Forelimb muscle (tissue), 1 donor: ENCODE measurements at regions not wholly inside any gene's neighbourhood (a gene's known extent, or its start where the extent isn't known, plus 50 kb on each side); places are given as distances from the start of the nearest gene placed in this dataset.

ENCODE experiments used
- DNase-seq: peaks from one replicate; pipeline ENCODE4 v3.0.0-alpha.2; 2013; ENCODE audit warnings: low read depth

DNA sequence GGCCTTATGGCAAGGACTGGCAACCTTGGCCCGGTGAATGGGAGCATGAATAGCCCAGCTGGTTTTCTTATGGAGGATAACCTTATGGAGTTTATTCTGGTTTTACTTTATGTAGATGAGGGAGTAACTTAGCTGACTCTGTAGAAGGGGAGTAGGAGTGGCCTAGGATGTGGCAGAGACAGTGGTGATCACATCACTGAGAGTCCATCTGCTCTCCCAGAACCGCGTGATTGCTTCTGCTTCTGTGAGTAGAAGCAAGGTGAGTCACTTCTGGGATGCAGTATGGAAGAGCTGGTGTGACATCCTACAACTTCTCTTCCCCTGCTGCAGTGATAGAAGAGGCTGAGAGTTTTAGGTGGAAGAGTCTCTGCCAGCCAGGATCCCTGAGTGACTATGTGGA lies 129.2 kb downstream of the RPS24 start:
- no peak for DNase-seq

DNA sequence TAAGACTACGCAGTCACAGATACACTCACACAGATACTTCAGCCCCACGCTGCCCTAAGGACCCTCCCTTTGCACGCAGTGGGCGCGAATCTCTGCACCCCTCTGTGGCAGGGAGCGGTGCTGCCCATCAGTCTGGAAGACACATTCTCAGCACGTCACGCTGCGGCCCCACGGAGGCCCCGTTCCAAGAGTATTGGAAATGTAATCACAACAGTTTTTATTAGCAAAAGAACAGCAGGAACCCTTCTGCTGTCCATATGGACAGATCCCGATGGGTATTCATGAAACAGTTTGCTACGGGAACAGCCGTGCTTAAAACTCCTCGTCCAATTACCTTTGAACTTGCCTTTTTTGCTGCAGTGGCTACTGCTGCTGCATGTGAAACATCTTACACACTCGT lies 131.0 kb downstream of the RPS24 start:
- no peak for DNase-seq

DNA sequence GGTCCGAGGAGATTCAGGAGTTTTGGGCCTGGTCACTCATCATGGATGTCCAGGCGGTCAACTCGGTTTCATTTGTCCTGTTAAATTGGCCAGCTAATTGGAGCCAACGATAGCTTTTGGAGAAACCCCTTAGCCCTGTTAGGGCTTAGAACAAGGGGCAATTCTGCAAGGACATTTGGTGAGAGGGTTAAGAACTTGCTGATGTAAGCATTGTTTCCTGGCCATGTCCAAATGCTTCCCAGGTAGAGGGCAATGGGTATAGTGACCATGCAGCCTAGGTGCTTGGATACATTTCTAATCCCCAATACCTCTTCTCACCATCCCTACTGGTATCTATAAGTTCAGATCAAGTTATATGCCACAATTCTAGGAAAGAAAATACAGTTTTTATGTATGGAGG lies 131.5 kb downstream of the RPS24 start:
- no peak for DNase-seq

DNA sequence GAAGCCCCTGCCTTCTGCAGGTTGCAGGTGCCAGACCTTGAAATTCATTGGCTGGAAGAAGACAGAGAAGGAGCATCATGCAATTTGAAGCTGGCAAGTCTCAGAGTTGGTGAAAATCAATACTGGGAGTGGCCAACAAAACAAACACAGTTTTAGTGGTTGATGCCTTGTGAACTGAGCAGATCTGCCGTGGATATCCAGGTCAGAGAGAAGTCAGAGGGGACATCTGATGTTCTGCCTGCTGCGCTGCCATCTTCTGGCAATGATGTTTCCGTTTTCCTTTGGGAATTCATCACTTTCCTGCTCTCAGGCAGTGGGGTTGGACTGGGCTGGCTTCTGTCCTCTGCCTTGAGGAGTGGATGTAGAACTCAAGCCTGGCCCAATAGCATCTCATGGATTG lies 132.0 kb downstream of the RPS24 start:
- DNase-seq: no peak

DNA sequence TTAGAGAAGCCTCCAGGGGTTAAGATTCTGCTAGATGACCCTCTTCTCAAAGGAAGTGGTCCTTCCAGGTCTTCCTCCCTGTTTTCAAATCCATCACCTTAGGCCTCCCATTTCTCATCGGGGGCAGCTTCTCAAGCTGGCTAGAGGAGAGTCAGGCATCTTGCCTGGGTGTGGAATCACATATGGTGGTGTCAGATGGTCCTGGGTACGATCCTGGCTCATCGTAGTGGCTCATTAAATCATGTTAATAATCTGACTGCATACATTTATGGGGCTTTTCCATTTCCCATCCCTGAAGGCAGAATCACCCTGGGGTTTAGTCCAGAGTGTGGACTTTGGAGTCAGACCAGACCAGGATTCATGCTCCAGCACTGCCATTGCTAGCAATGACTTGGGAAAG lies 132.6 kb downstream of the RPS24 start:
- no peak for DNase-seq

DNA sequence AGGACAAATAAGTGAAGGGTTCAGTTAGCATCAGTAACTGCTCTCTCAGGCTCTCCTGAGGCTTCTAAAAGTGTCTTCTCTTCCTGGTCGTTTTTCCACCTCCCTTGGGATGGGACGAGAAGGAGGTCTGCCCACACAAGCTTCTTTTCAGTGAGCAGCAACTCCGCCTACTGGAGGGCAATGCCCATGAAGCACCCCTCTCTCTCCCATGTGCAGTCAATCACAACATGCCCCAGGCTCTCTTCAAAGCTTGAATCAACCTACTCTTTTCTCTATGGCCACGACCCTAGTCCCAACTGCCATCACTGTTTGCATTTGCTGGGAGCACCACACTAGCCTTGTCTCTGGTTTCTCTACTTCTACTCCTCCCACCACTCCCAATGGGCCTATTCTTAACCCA lies 135.6 kb downstream of the RPS24 start:
- no peak for DNase-seq

DNA sequence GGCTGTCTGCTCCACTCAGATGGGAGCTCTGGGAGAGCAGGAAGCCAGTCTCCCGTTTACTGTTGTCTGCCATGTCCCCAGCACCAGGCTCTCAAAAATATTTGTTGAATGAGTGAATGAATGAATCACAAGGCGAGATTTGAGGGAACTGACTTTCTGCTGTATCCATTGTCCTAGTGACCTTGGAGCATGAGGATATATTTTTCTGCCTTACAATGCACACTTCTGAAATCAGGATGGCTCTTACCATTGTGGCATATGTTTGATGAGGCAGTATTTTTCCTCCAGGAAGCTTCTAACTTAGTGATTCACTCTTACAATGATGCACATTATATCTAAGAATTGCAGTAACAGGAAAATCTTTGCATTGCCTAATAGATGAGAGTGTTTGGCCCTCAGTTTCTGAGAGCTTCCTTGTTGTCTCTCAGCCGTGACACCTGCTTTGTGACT lies 136.4 kb downstream of the RPS24 start:
- DNase-seq: no peak

DNA sequence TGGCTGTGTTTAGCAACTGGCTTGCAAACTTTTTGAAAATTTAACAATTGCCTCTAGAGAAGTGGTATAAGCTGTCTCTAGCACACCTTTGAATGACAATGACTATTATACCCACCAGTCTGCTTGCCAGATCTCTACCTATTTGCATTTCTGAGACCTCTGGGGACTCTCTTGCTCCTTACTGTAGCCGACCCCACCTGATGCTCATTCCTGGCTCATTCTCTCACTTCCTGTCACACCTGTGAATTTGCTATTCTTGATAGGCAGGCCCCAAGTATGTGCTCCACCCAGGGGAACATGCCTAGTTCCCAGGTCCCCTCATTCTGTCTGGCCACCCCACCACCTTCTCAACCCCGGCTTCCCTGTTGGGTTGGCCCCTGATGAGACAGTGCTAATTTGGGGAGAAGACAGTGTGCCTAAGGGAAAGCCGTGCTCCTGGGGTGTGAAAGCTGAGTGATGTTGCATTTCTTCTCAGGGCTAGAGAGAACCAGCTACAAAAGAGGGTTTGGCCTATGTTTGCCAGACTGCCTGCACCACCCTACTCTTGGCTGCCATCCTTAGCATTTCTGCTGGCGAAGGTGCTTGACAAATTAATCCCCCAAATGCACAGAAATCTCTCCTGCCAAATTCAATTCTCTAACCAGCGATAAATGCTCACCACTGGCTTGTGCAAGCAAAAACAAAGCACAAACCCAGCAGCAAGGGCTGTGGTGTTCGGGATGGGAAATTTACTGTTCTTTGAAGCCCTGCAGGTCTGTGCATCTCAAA lies 138.2 kb downstream of the RPS24 start:
- no peak for DNase-seq

DNA sequence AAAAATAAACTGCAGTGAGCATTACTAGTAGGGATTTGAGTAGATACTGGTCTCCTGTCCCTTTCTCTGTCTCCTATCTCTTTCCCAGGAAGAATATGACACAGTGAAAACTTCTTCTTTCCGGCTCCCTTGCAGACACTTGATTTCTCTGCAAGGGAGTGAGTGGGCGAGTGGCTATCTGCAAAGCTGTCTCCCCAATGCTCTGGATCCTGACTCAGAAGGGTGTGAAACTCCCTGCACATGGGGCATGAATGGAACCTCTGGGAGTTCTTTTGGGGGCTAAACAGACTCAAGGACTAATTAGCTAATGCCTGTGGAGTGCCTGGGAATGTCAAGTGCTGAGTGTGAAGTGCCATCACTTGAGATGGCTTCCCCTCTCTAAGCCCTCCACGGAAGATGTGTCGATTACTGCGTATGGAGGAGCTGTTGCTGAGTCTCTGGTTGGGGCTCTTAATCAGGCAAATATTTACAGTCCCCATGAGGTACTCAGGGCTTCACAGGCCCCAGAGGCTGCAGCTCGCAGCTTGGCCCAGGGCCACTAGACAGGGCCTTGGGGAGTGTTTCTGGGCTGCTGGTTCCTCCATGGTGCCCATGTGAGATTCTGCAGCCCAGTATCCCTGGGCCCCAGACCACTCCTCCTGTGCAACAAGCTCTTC lies 139.8 kb downstream of the RPS24 start:
- no peak for DNase-seq

DNA sequence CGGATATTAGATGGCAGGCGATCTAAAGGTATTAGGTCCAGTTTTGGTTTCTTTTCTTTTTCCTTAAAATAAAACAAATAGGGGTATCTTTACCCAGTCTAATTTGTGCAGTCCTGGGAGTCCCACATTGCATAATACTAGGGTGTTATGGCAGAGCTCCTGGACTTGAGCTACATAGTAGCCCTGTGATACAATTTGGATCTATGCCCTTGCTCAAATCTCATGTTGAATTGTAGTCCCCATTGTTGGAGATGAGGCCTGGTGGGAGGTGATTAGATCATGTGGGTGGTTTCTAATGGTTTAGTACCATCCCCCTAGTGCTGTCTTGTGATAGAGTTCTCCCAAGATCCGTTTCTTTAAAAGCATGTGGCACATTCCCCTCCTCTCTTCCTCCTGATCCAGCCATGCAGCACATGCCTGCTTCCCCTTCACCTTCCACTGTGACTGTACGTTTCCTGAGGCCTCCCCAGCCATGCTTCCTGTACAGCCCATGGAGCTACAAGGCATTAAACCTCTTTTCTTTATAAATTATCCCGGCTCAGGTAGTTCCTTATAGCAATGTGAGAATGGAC lies 141.9 kb downstream of the RPS24 start:
- DNase-seq: no peak

DNA sequence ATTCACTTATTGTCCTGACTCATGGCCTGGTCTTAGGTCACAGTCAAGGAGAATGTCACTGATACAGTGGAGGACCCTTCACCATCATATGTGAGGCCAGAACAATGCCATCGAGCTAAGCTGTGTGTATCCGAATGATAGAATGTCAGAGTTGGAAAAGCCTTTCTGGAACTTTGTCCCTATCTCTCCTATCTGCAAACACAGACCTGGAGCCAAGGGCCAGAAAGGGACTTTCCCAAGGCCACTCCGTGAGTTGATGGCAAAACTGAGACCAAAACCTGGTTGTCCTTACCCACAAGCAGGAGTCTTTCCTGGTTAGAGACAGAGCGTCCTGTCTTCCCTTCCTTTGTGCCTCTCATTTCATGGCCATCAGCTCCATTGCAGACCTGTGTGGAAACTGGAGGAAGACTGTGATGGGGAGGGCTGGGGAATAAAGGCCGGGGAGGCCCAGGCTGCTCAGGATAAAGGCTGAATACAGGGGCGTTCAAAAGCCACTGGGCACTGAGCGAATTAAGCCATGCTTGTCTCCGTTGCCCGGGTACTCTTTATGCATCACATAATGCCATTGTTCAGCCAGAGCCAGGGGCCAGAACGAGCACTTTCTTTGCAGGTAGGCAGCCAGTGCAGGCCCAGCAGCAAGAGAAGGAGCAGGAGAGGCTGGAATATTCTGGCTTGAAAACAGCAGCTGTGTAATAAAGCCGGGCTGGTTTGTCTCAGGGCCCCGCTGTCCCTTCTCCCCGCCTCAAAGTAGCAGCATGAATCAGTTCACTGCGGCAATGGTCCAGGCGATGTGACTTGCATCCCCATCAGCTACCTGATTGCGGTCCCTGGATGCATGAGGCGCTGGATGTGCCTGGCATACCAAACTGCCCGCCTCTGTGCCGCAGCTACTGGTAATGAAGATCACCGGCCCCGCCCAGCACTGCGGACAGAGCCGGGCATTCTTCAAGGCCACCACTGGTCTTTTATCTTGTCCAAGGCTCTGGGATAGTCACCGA lies 143.0 kb downstream of the RPS24 start:
- DNase-seq: no peak

DNA sequence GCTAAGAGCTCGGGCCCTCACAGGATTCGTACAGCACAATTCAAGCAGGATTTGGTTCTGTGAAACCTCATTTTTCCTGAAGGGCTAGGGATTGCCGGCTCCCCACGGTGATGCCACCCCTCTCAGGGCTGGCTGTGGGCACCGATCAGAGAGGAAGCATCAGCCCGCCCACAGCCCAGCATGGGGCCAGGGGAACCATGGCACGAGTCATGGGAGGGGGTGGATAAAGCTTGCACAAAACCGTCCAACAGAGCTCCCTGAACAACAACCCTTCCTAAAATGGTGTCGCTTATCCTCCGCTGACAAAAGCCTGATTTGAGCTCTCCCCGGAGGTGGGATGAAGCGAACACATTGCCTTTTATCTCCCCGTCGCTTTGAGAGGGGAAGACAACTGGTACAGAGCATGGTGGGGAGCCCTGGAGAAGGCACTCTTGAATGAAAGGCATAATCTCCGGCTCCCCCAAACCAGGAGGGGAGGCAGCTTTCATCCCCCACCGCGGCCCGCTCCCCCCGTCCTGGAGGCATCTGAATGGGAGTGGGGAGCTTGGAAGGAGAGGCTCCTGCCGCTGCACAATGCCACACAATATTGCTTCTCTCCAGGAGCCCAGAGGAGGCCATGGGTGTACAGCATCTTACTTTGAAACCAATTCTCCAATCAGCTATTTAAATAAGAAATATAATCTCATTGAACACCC lies 144.0 kb downstream of the RPS24 start:
- no peak for DNase-seq

DNA sequence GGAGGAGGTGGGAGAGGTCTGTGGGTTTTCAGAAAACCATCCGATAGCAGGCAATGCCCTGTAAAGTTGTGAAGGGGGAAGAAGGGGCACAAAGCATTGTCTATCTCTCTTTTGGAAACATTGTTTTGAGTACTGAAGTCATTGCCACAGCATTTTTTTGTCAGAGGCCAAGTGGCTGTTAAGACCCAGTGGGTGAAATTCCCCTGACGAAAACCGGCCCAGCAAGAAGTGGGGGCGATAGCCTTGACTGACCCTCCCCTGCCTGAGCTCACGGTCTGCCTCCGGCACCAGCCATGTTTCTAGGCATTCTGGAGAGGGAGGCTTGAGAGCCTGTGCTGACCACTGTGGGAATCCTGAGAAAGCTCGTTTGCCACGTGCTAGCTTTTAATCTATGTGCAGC lies 144.7 kb downstream of the RPS24 start:
- no peak for DNase-seq

DNA sequence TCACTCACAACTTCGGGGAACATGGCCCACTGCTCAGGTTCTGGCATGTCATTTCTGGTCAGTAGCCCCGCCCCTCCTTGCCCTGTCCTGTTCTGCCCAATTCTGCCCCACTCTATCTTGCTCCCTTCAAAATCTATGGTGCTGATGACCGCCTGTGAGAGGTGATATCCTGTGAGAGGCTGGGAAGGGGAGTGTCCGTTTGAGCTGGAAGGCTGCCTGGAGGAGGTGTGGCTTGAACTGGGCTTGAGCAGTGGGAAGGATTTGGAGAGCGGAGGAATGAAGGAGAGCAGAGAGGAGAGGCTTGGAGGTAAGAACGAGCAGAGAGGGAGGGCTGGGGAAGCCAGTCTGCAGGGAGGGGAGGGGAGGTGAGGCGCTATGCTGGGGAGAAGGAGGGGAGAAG lies 145.3 kb downstream of the RPS24 start:
- no peak for DNase-seq

DNA sequence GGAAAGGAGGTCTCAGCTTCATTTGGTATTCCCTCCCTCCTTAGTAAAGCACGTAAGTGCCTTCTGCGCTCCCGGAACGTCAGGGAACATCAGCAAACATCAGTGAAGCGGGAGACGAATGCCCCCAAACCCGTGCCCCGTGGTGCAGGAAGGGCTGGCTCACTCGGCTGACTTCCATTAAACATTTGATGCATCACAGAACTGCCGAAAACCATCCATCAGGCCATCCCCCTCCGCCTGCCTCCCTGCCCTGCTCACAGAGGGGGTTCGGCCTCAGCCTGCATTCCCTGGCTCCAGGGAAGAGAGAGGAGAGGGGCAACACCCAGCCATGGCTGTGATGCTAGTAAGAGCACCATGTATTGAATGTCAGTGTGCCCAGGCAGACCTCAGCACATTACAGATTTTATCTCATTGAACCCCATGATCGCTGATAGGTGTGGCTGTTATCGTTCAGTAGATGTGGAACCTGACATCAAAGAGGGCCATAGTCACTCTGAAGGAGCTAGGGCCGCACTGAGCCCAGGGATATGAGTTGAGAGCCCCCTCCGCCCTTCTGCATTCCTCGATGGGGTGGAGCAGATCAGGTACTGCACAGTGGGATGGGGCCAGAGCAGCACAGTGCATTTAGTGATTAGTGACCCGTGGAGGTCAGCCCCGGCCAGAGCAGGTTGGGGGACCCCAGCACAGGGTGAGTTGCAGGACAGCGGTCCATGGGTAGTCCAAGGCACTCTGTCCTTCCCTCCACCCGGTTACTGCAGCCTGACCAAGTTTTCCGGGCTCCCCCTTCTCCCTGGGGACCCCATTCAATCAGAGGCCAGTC lies 146.4 kb downstream of the RPS24 start:
- DNase-seq: no peak

DNA sequence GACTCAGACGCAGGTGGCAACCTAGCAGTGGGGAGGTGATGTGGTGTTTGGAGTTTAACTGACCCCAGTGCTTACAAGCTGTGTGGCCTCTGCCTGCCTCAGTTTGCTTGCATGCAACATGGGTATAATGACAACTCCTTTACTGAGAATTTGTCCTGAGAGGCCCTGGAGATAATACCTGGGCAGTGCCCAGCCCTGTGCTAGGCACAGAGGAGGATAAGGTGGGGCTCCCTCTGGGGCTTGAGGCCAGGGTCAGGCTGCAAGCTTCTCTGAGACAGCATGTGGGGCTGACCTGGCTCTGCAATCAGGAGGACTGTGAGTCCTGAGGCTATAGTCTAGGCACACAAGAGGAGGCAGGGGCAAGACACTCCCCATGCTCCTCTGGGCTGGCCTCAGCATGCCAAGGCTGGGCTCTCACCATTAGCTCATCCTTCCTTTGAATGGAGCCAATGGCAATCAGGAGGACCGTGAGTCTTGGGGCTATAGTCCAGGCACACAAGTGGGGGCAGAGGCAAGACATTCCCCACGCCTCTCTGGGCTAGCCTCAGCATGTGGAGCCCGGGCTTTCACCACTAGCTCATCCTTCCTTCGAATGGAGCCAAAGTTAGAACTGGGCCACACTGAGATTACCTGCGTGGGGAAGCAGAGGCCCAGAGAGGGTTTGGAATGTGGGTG lies 147.9 kb downstream of the RPS24 start:
- no peak for DNase-seq

DNA sequence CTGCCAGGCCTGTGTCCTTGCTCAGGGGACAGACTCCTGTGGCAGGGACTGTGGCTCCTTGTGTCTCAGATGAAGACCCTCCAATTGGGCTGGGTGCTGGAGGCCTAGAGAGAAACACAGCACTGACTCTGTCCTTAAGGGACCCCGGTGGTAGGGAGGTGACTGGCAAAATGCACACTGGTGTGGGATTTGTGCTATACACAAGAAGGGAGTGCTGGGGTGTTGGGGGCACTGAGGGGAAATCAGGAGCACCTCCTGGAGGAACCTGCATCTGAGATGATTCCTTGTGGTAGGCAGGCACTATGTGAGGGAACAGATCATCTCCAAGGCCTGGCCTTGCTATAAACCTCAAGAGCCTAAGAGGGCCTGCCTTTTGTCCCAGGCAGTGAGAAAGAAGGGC lies 149.2 kb downstream of the RPS24 start:
- DNase-seq: no peak

DNA sequence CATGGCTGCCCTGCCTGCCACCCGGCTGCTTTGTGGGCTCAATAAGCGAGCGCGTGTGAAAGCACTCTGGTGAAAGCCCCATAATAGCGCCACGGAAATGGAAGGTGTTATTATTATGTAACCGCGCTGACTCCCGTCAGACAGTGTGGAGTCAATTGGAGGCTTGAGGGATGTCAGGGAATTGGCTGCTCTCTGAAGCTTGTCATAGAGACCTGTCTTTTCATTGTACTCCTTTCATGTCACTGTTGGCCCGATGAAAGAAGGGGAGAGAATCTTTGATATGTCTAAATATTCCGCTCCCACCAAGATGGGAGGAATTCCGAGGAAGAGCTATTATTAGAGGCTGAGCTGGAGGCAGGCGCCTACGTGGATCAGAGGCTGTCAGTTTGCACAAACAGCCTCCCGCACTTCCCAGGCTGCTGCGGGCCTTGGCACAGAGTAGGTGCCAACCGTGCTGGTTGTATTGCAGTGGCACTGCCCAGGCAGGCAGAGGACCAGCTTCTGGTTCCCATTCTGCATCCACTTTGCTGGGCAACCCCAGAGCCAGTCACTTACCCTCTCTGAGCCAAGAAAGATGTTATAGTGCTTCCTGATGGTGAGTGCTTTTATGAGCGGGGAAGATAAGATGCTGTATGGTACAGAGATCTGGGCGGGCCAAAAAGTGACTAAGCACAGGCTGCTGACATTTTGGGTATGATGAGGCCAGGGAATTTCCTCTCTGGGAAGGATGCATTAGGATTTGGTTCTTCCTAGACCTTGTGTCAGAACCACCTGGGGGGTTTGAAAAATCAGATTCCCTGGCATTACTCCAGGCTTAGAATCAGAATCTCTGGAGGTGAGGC lies 151.4 kb downstream of the RPS24 start:
- DNase-seq: no peak

DNA sequence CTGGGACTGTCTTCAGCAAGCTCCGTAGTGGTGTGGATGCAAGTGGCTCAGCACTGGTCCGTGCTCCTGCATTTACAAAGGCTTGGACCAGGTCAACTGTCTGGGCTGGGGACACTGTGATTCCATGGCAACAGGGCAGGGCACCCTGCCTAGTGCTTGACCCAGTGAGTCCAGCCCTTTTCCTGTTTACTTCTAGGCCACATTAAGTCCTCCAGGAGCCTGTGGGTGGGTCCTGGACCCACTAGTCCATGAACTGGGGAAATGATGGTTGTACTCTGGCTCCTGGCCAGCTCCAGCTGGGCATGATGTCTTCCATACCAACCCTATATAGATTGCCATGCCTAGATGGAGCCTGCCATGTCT lies 152.0 kb downstream of the RPS24 start:
- DNase-seq: no peak
